ENCODE measurements at regions not wholly inside any gene's neighbourhood (a gene's known extent, or its start where the extent isn't known, plus 50 kb on each side); places are given as distances from the start of the nearest gene placed in this dataset.
A peak's percentile ranks its signal among the peaks of the same experiment; 100 is the strongest.

- no peaks in the 10 kb centered on the region for H3K36me3 ChIP-seq (replicated peaks)
- in situ Hi-C loops (cut with HindIII; ENCODE audit: low pct_ligation_motif_present, low sequenced_read_pairs) = no loop called here
- no peaks in the 10 kb centered on the region for H3K27me3 ChIP-seq (replicated peaks)
- no peak for TF ChIP-seq CTCF (IDR thresholded peaks at IDR 0.05; ENCODE audit: low read depth, low read length, missing control alignments)
- no peak overlapping the region for H3K27ac ChIP-seq
- no peak overlapping the region for H3K4me3 ChIP-seq (ENCODE audit: low read depth, low read length)
- DNase-seq = no peak
Measured at GRCh38 chr7:25638590-25639244, 410.4 kb upstream of the NPVF start.

- TF ChIP-seq CTCF (IDR thresholded peaks at IDR 0.05; ENCODE audit: low read depth, low read length, missing control alignments) = no peak
- Histone ChIP-seq H3K36me3 (replicated peaks) (no peaks in the 10 kb centered on the region), H3K27me3 (replicated peaks) (no peaks in the 10 kb centered on the region), H3K27ac (no peak overlapping the region), H3K4me3 (ENCODE audit: low read depth, low read length) (no peak overlapping the region)
- DNase-seq = peak; percentile 5
- in situ Hi-C loops (cut with HindIII; ENCODE audit: low pct_ligation_motif_present, low sequenced_read_pairs) = no loop called here
Measured at GRCh38 chr7:25642849-25643248, 414.6 kb upstream of the NPVF start.

GRCh38 chr7:25643286-25643685 is 415.0 kb upstream of the NPVF start:
- H3K27ac ChIP-seq = no peak overlapping the region
- no peak for DNase-seq
- no peaks in the 10 kb centered on the region for H3K36me3 ChIP-seq (replicated peaks)
- in situ Hi-C loops (cut with HindIII; ENCODE audit: low pct_ligation_motif_present, low sequenced_read_pairs) = no loop called here
- TF ChIP-seq CTCF (IDR thresholded peaks at IDR 0.05; ENCODE audit: low read depth, low read length, missing control alignments) = no peak
- H3K27me3 ChIP-seq (replicated peaks) = no peaks in the 10 kb centered on the region
- H3K4me3 ChIP-seq (ENCODE audit: low read depth, low read length) = no peak overlapping the region

GRCh38 chr7:25643770-25644394 is 415.6 kb upstream of the NPVF start:
- TF ChIP-seq CTCF (IDR thresholded peaks at IDR 0.05; ENCODE audit: low read depth, low read length, missing control alignments) = no peak
- H3K27ac ChIP-seq = no peak overlapping the region
- H3K27me3 ChIP-seq (replicated peaks) = no peaks in the 10 kb centered on the region
- H3K36me3 ChIP-seq (replicated peaks) = no peaks in the 10 kb centered on the region
- no peak for DNase-seq
- H3K4me3 ChIP-seq (ENCODE audit: low read depth, low read length) = no peak overlapping the region
- in situ Hi-C loops (cut with HindIII; ENCODE audit: low pct_ligation_motif_present, low sequenced_read_pairs) = no loop called here

- peak; percentile 60 for DNase-seq
- no peaks in the 10 kb centered on the region for H3K36me3 ChIP-seq (replicated peaks)
- in situ Hi-C loops (cut with HindIII; ENCODE audit: low pct_ligation_motif_present, low sequenced_read_pairs) = no loop called here
- no peak overlapping the region for H3K27ac ChIP-seq
- TF ChIP-seq CTCF (IDR thresholded peaks at IDR 0.05; ENCODE audit: low read depth, low read length, missing control alignments) = no peak
- no peaks in the 10 kb centered on the region for H3K27me3 ChIP-seq (replicated peaks)
- no peak overlapping the region for H3K4me3 ChIP-seq (ENCODE audit: low read depth, low read length)
Measured at GRCh38 chr7:25646726-25647413, 418.6 kb upstream of the NPVF start.

Data from brain microvascular endothelial cell (primary cell).